Hepatocyte (in vitro differentiated cells): ENCODE measurements at regions not wholly inside any gene's neighbourhood (a gene's known extent, or its start where the extent isn't known, plus 50 kb on each side); places are given as distances from the start of the nearest gene placed in this dataset.

Experiments used
- CTCF ChIP-seq: fragments of 200-600 bp; sonication (generic); IDR thresholded peaks from 2 replicates; pipeline ENCODE4 v1.5.1; 2016; ENCODE audit warnings: antibody characterized with exemption, mild to moderate bottlenecking; ENCODE audit not compliant: poor library complexity
- EZH2 ChIP-seq: fragments of 200-600 bp; sonication (generic); IDR thresholded peaks from 2 replicates; pipeline ENCODE4 v1.6.1; 2016; ENCODE audit warnings: antibody characterized with exemption, mild to moderate bottlenecking, borderline replicate concordance

GRCh38 chr11:13908535-13908934, 54.0 kb upstream of the SPON1 start:
- TF ChIP-seq CTCF (no peak), EZH2 (no peak)
